ENCODE measurements at regions not wholly inside any gene's neighbourhood (a gene's known extent, or its start where the extent isn't known, plus 50 kb on each side); places are given as distances from the start of the nearest gene placed in this dataset.

DNA sequence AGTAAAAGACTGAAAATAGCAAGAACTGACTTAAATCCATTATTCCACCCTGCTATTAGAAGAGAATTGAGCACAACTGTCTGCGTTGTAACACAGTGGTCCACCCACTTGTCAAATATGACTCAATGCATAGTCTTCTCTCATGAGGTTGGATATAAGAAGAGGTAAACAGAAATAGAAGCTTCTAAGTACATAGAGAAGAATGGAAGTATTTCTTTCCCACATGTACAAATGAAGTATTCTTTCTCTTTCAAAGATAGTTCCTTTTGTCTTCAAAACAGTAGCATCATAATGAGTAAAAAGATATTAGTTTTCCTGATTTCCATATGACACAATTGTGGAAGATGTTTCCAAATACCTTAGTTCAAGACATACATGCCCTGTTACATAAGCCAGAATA, 348.6 kb upstream of the CCDC54 start:
- TF ChIP-seq, protein P1, sequence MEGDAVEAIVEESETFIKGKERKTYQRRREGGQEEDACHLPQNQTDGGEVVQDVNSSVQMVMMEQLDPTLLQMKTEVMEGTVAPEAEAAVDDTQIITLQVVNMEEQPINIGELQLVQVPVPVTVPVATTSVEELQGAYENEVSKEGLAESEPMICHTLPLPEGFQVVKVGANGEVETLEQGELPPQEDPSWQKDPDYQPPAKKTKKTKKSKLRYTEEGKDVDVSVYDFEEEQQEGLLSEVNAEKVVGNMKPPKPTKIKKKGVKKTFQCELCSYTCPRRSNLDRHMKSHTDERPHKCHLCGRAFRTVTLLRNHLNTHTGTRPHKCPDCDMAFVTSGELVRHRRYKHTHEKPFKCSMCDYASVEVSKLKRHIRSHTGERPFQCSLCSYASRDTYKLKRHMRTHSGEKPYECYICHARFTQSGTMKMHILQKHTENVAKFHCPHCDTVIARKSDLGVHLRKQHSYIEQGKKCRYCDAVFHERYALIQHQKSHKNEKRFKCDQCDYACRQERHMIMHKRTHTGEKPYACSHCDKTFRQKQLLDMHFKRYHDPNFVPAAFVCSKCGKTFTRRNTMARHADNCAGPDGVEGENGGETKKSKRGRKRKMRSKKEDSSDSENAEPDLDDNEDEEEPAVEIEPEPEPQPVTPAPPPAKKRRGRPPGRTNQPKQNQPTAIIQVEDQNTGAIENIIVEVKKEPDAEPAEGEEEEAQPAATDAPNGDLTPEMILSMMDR (IDR thresholded peaks at IDR 0.05; ENCODE audit: low read depth, low read length, missing control alignments) = no peak
- no peak overlapping the region for H3K4me3 ChIP-seq (ENCODE audit: low read depth, low read length)
- in situ Hi-C loops (cut with HindIII; ENCODE audit: low sequenced_read_pairs) = no loop called here
- DNase-seq (ENCODE audit: low read depth) = no peak

DNA sequence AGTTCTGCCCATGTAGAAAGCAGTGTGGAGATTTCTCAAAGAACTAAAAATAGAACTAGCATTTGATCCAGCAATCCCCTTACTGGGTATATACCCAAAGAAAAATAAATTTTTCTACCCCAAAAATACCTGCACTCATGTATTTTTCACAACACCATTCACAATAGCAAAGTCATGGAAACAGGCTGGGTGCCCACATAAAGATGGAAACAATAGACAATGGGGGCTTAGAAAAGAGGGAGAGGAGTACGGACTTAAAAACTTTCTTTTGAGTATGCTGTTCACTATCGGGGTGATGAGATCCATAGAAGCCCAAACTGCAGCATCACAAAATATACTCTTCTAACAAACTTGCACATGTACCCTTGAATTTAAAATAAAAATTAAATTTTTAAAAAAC, 345.1 kb upstream of the CCDC54 start:
- TF ChIP-seq, protein P1 (IDR thresholded peaks at IDR 0.05; ENCODE audit: low read depth, low read length, missing control alignments) = no peak
- in situ Hi-C loops (cut with HindIII; ENCODE audit: low sequenced_read_pairs) = no loop called here
- no peak overlapping the region for H3K4me3 ChIP-seq (ENCODE audit: low read depth, low read length)
- no peak for DNase-seq (ENCODE audit: low read depth)

DNA sequence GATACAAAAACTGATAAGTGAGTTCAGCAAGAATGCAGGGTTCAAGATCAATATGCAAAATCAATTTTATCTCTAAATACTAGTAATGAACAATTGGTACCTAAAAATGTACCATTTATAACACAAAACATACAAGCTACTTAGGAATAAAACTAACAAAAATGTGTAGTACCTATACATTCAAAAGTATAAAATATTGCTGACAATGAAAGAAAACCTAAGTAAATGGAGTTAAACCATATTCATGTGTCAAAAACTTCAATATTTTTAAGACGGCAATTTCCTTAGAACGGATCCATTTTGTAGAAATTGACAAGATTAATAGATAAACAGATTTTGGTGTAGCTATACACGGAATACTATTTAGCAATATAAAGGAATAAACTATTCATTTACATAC, 343.1 kb upstream of the CCDC54 start:
- in situ Hi-C loops (cut with HindIII; ENCODE audit: low sequenced_read_pairs) = no loop called here
- H3K4me3 ChIP-seq (ENCODE audit: low read depth, low read length) = no peak overlapping the region
- no peak for DNase-seq (ENCODE audit: low read depth)
- TF ChIP-seq, protein P1 (IDR thresholded peaks at IDR 0.05; ENCODE audit: low read depth, low read length, missing control alignments) = no peak

DNA sequence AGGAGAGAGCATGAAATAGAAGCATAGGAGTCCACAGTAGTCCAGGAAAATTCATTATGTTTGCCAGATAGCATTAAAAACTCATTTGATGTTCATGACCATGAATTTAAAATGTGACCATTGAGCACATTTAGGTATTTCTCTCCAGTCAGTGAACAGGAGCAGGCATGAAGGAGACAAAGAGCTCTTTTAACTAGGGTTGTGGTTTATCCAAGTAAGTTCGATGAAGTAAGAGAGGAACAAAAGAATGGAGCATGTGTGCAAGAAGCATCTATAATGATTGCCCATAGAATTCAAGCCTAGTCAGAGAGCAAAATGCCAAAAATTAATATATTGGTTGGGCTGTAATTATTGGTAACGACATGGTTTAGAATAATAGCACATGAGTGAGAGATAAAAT, 342.1 kb upstream of the CCDC54 start:
- H3K4me3 ChIP-seq (ENCODE audit: low read depth, low read length) = no peak overlapping the region
- in situ Hi-C loops (cut with HindIII; ENCODE audit: low sequenced_read_pairs) = no loop called here
- TF ChIP-seq, protein P1 (IDR thresholded peaks at IDR 0.05; ENCODE audit: low read depth, low read length, missing control alignments) = no peak
- no peak for DNase-seq (ENCODE audit: low read depth)

DNA sequence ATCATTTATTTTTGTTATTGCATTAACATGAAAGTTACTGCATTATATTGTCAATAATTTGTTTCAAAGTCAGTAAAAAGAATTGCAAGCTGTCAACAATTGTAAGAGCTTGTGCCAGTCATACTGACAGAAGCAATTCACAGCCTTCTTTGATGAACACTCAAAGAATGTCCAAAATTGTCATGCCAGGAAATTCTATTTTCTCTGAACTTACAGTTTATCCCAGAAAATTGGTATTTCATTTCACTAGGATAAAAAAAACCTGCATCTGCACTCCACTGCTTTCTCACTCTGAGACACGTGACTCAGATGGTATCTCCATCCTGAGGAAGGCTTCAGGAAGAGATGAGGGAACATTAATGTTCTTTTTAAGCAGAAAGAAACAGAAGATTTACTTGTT, 332.6 kb upstream of the CCDC54 start:
- TF ChIP-seq, protein P1 (IDR thresholded peaks at IDR 0.05; ENCODE audit: low read depth, low read length, missing control alignments) = no peak
- DNase-seq (ENCODE audit: low read depth) = no peak
- in situ Hi-C loops (cut with HindIII; ENCODE audit: low sequenced_read_pairs) = no loop called here
- H3K4me3 ChIP-seq (ENCODE audit: low read depth, low read length) = no peak overlapping the region

DNA sequence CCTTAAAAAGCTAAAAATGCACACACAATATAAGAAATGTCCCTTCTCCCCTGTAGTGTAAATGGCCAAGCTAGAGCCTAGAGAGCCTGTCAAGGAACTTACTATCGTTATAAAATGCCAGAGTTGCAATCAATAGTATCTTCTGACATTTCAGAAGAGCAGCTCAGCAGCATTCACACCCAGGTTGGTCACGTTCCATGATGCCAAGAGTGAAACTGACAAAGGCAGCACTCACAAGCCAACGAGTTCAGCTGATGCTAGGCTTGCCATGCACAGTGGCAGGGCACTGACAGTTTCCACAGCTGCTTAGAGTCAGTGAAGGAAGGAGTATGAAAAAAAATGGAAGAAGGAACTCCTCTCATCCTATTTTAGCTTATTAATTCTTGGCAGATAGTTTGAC, 331.4 kb upstream of the CCDC54 start:
- TF ChIP-seq, protein P1 (IDR thresholded peaks at IDR 0.05; ENCODE audit: low read depth, low read length, missing control alignments) = no peak
- no peak overlapping the region for H3K4me3 ChIP-seq (ENCODE audit: low read depth, low read length)
- in situ Hi-C loops (cut with HindIII; ENCODE audit: low sequenced_read_pairs) = no loop called here
- DNase-seq (ENCODE audit: low read depth) = no peak

Data from astrocyte of the cerebellum (primary cell).